Body of pancreas (tissue), 4 donors: ENCODE measurements at regions not wholly inside any gene's neighbourhood (a gene's known extent, or its start where the extent isn't known, plus 50 kb on each side); places are given as distances from the start of the nearest gene placed in this dataset.

Experiments
- ATAC-seq: fragments of 150-250 bp; one replicate; pipeline ENCODE4 v1.9.1; 2016
- DNase-seq, 4 donors: peaks; one replicate each; pipeline ENCODE4 v3.0.0-alpha.2; 2019
- H3K27ac ChIP-seq, 4 donors: fragments of 200-600 bp; sonication (generic); 1 replicate in 3 of 4; 2 replicates in 1 of 4; pipeline versions ENCODE4 v1.5.1 to v1.6.1; 2016 to 2019; ENCODE audit warnings: mild to moderate bottlenecking in 1 of 4, mixed read lengths in 1 of 4, moderate library complexity in 1 of 4
- H3K27me3 ChIP-seq, 2 donors: fragments of 200-600 bp; sonication (generic); one replicate each; pipeline ENCODE4 v1.6.0; 2016; ENCODE audit warnings: mild to moderate bottlenecking in 1 of 2
- H3K36me3 ChIP-seq, 2 donors: fragments of 200-600 bp; sonication (generic); replicated peaks in 1 of 2; 2 replicates each; pipeline ENCODE4 v1.5.1; 2016; ENCODE audit warnings: low read depth in 2 of 2; ENCODE audit not compliant: insufficient read depth in 1 of 2
- H3K4me1 ChIP-seq: fragments of 200-600 bp; sonication (generic); one replicate; pipeline ENCODE4 v1.6.0; 2016
- H3K4me3 ChIP-seq, 2 donors: fragments of 200-600 bp; sonication (generic); 1 replicate in 1 of 2; 2 replicates in 1 of 2; pipeline ENCODE4 v1.5.1; 2016 to 2019
- H3K9me3 ChIP-seq, 3 donors: fragments of 200-600 bp; sonication (generic); 1 replicate in 2 of 3; 2 replicates in 1 of 3; pipeline ENCODE4 v1.5.1; 2016
- CTCF ChIP-seq, 7 experiments: fragments of 450-650 bp in 4 of 7; fragments of 200-600 bp in 3 of 7; sonication (generic) in 3 of 7; IDR thresholded peaks; one replicate each; pipeline ENCODE4 v1.5.1; 2016 to 2019; ENCODE audit warnings: antibody characterized with exemption in 7 of 7
- POLR2A ChIP-seq, 3 donors: fragments of 450-650 bp; IDR thresholded peaks; one replicate each; pipeline ENCODE4 v1.6.1; 2016; ENCODE audit warnings: antibody characterized with exemption in 3 of 3, mild to moderate bottlenecking in 2 of 3
- WGBS, 2 donors: methylation state at CpG; one replicate each; pipeline ENCODE4 v1.1.5; 2017; 5-methylcytosine and 5-hydroxymethylcytosine counted together
- intact Hi-C: fragments of 100-400 bp; cut with DNase I; formaldehyde crosslinking; loops from one replicate; pipeline ENCODE4 v1.15.1; 2023

GRCh38 chr1:69475021-69475420 lies 92.7 kb upstream of the LRRC7 start:
- H3K27ac ChIP-seq: no peak overlapping the region
- H3K9me3 ChIP-seq: no peaks in the 10 kb centered on the region
- no peaks in the 10 kb centered on the region for H3K36me3 ChIP-seq
- no peaks in the 10 kb centered on the region for H3K27me3 ChIP-seq
- 34 to 85% methylated on average over 2 of the region's 2 CpGs for WGBS, 2 donors
- no peak overlapping the region for H3K4me3 ChIP-seq
- H3K4me1 ChIP-seq: no peaks in the 10 kb centered on the region
- DNase-seq (no peak), ATAC-seq (no peak)
- TF ChIP-seq POLR2A (IDR thresholded peaks at IDR 0.05) (no peak), CTCF (IDR thresholded peaks at IDR 0.05) (no peak)
- intact Hi-C loops: no loop called here

GRCh38 chr1:69479734-69480133 lies 88.0 kb upstream of the LRRC7 start:
- WGBS, 2 donors: 39 to 41% methylated on average over 1 of the region's 1 CpG
- Histone ChIP-seq H3K27ac (no peak overlapping the region), H3K9me3 (no peaks in the 10 kb centered on the region), H3K27me3 (no peaks in the 10 kb centered on the region), H3K4me1 (no peaks in the 10 kb centered on the region), H3K36me3 (no peaks in the 10 kb centered on the region), H3K4me3 (no peak overlapping the region)
- ATAC-seq: no peak
- no peak for DNase-seq
- intact Hi-C loops: no loop called here
- TF ChIP-seq CTCF (IDR thresholded peaks at IDR 0.05) (no peak), POLR2A (IDR thresholded peaks at IDR 0.05) (no peak)

GRCh38 chr1:69483246-69483645 lies 84.5 kb upstream of the LRRC7 start:
- no peak for ATAC-seq
- no peak for DNase-seq
- Histone ChIP-seq H3K27me3 (no peaks in the 10 kb centered on the region), H3K9me3 (no peaks in the 10 kb centered on the region), H3K4me1 (no peaks in the 10 kb centered on the region), H3K27ac (no peak overlapping the region), H3K36me3 (no peaks in the 10 kb centered on the region), H3K4me3 (no peak overlapping the region)
- 39 to 62% methylated on average over 2 of the region's 2 CpGs for WGBS, 2 donors
- intact Hi-C loops: no loop called here
- TF ChIP-seq CTCF (IDR thresholded peaks at IDR 0.05): no peak
- no peak for TF ChIP-seq POLR2A (IDR thresholded peaks at IDR 0.05)

- DNase-seq (no peak), ATAC-seq (no peak)
- intact Hi-C loops: no loop called here
- TF ChIP-seq POLR2A (IDR thresholded peaks at IDR 0.05) (no peak), CTCF (IDR thresholded peaks at IDR 0.05) (no peak)
- Histone ChIP-seq H3K4me1 (no peaks in the 10 kb centered on the region), H3K4me3 (no peak overlapping the region), H3K36me3 (no peaks in the 10 kb centered on the region), H3K27me3 (no peaks in the 10 kb centered on the region), H3K27ac (no peak overlapping the region), H3K9me3 (no peaks in the 10 kb centered on the region)
- 92 to 96% methylated on average over 1 of the region's 1 CpG for WGBS, 2 donors
These were observed 82.1 kb upstream of the LRRC7 start for GRCh38 chr1:69485616-69486015.

- intact Hi-C loops: no loop called here
- DNase-seq (no peak), ATAC-seq (no peak)
- WGBS, 2 donors: 32 to 40% methylated on average over 2 of the region's 2 CpGs
- Histone ChIP-seq H3K27me3 (no peaks in the 10 kb centered on the region), H3K36me3 (no peaks in the 10 kb centered on the region), H3K4me3 (no peak overlapping the region), H3K9me3 (no peaks in the 10 kb centered on the region), H3K4me1 (no peaks in the 10 kb centered on the region), H3K27ac (no peak overlapping the region)
- no peak for TF ChIP-seq POLR2A (IDR thresholded peaks at IDR 0.05)
- TF ChIP-seq CTCF (IDR thresholded peaks at IDR 0.05): no peak
These were observed 76.3 kb upstream of the LRRC7 start for GRCh38 chr1:69491416-69491815.
